GM19238 (cell line): ENCODE measurements at regions not wholly inside any gene's neighbourhood (a gene's known extent, or its start where the extent isn't known, plus 50 kb on each side); places are given as distances from the start of the nearest gene placed in this dataset.

Experiments used
- DNase-seq: peaks from one replicate; pipeline ENCODE4 v3.0.0; 2011; ENCODE audit warnings: low spot score; ENCODE audit not compliant: insufficient read length

DNA sequence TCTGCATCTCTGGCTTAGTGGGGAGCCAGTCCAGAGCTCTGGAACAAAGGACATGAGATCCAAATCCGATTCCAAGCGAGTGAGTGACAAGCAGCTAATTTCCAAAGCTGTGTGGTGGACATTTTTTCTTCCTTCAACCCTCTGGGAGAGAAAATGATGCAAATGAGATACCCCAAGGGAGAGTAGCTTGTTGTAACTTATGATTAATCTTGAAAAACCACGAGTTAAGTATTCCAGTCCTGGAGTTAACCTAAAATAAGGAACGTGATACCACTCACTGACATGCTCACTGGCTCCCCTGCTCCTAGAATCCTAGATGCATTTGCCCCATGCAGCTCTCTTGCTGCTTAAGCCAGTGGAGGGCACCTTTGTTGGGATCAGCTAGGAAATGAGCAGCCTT, 116.0 kb upstream of the HABP2 start:
- DNase-seq = no peak

DNA sequence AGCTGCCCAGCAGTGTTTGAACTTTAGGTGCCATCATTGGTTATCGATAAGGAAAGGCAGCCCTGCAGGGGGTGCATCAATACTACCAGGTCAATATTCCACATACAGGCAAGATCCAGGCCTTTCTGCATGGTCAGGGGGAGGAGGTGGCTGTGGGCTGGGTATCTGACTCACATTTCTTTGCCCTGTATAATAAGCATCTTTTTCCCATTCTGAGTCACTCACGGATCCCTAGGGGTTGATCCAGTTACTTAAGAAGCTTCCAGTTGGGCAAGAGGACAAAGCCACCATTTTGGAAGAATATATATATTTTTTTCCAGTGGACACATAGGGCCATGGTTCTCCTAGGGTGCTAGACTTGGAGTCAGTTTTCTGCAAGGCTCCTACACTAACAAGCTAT, 114.2 kb upstream of the HABP2 start:
- DNase-seq = no peak

DNA sequence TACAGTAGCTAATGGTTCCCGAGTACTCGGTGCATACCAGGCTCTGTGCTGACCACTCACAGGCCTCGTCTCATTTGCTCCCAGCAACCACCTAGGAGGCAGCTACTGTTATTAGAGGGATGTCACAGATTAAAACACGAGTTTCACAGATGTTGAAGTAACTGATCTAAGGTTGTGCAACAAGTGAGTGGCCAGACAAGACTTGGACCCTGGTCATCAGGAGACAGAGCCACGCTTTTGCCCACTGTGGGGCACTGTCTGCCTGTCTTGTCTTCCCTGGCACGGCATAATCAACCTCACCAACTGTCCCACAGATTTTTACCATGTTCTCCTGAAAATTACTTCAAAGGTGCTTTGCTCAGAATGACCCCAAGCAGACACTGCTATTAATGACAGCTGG, 111.6 kb upstream of the HABP2 start:
- DNase-seq = no peak

DNA sequence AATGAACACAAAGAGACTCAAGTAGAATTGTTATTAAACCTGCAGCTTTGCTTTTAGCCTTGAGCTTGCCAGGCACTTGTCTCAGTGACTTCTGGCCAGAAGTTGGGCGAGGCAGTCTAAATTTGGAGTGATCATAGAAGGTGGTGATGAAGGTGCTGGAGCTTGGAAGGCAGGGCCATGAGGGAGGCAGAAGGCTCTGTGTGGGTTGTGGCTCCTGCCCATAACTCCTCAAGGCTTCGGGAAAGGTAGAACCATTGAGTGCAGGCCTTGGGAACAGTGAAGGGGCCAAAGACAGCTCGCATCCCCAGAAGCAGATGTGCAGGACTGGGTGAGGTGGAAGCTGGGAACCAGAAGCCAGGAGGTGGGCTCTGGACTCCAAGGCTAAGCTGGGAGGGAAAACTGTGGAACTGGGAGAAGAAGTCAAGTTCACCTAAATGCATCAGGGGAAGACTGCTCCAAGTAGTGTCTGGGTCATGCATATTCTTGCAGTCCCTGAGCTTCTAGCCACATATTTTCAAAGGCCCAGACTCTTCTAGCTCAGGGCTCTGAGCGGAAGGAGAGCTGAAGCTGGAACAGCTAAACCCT, 111.1 kb upstream of the HABP2 start:
- no peak for DNase-seq

DNA sequence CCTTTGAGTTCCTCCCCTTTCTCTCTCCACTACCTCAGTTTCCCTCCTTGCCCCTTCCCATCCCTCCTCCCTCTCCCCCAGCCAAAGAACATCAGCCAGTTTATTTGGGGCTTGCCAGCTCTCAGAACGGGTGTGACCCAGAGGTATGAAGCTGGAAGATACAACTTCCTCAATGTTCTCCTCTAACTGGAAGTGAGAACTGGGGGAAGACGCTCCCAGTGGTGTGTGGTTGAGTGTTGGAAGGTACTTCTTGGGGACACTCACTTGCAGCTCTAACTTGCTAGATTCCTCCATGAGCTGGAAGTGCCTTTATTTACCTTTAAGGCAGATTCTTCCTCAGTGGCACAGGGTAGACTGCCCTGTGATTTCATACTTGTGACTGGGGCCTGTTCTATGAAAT, 110.5 kb upstream of the HABP2 start:
- DNase-seq = no peak

DNA sequence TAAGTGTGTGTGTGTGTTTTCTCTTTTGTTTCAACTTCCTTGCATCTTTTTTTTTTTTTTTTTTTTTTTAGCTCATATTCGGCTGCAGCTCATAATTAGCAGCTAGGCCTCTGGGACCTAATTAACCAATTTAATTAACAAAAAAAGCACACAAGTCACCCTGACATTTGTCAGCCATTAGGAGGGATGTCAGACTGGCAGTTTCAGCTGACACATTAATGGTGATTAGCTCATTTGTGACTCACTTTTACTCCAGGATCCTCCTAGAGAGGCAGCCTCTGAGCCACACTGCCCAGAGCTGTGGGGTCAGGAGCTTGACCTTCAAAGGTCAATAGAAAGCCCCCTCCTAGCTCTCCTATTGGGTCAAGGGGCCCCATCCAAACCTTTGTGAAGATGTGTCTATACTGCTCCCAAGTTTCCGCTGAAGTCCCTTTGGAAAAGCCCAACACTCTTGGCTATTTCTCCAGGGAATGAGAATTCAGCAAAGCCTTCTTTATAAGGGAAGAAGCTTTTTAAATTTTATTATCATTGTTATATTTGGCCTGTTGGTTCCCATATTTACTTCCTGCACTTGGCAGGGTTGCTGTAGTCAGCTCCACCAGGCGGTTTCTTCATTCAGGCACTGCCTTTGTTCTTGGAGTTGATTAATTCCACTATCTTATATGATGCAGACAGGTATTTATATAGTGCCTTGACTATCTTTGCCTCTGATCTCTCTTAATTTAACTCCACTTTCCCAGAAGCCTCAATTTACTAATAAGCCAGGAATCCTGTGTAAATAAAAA, 109.5 kb upstream of the HABP2 start:
- no peak for DNase-seq

DNA sequence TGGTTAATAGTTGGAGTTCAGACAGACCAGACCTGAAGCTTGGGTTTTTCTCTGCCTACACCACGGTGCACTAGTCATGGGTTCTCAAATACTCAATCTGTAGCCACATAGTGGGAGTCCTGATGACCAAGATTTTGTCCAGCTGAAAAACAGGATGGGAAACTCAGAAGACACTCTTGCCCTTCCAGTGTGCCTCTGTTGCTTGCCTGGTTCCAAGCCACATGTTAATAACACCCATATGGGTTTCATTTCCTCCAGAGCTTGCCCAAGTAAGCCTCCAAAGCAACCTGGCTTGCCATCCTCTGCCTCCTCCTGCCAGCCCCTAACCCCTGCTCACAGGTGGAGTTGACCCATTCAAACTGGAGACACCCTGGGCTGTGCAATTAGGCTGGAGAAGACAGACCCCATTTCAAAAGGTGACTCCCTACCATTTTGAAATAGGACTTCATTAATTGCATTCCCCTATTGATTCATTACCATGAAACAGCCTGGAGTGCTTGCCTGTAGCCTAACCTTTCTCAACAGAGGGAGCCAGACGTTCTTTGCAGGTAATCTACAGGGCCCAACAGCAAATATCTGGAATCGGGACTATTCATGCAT, 108.0 kb upstream of the HABP2 start:
- no peak for DNase-seq

DNA sequence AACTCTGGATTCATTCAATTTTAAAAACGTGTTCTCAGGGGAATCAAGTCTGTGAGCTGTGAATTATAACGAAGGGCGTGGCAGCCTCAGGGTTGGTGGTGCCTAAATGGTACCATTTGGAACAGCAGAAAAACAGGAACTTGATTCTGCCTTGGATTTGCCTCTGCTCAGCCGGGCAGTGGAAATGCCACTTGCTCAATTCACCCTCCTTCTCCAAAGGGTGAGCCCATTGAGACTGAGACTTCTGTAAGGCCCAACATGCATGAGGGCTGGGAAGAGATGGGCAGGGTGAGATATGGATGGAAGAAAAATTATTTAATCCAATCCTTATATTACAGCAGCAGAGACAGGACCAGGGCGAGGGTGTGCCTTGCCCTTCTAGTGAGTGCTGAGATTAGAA, 107.1 kb upstream of the HABP2 start:
- DNase-seq = no peak

DNA sequence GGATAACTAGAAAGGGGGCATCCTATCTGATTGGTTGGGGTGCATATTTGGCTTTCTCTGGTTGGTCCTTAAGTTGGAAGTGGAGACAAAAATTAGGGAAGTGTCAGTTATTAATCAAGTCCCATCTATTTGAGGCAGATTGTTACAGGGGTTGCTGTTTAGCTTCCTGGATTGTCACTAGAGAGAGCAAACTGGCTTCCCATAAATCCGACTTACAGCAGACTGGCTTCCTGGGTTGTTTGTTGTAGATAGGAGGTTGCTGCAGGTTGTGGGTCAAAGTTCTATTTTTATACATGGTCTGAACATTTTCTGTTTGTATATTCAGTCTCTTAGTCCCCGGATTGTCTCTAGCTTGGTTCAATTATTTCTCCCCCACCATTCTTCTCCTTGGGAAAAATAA, 106.1 kb upstream of the HABP2 start:
- DNase-seq = no peak

DNA sequence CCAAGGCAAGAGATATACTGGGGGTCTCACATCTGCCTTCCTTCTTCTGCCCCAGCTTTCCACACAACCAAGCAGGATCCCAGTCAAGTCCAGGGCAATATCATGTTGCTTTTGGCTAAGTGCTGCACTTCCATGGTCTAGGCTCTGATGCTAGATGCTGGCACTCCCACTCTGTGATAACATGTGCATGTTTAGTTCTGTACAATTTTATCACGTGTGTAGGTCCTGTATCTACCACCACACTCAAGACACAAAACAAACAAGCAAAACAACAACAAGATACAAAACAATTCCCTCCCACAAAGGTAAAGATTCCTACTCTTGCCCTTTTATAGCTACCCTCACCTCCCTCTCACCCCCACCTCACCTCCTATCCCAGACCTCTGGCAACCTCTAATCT, 105.6 kb upstream of the HABP2 start:
- DNase-seq = no peak

DNA sequence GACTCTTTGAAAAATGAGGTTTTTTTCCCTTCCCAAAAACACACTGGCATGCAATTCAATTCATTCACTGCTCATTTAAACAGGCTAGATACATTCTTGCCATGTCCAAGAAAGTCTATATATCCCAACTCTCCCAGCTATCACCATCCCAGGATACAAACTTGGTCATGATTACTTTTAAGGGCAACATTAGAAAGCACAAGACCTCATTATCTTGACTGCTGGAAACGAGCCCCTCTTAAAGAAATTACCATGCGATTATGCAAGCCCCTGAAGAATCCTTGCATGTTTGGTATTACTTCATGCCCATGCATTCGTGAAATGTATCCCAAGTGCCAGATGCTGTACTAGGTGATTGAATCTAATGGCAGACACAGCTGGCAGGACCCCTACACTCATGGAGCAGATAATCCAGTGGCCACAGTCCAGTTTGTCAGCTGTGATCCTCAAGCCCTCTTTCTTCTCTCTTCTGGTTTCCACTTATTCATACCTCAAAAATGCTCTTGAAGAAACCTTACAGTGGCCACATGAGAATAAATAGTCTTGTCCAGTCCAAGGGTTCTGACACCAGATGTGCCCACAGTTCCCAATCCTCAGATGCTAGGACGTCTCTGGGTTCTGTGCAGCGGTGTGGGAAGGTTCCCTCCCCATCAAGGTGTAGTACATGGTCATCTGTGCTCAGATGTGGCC, 103.7 kb upstream of the HABP2 start:
- no peak for DNase-seq

DNA sequence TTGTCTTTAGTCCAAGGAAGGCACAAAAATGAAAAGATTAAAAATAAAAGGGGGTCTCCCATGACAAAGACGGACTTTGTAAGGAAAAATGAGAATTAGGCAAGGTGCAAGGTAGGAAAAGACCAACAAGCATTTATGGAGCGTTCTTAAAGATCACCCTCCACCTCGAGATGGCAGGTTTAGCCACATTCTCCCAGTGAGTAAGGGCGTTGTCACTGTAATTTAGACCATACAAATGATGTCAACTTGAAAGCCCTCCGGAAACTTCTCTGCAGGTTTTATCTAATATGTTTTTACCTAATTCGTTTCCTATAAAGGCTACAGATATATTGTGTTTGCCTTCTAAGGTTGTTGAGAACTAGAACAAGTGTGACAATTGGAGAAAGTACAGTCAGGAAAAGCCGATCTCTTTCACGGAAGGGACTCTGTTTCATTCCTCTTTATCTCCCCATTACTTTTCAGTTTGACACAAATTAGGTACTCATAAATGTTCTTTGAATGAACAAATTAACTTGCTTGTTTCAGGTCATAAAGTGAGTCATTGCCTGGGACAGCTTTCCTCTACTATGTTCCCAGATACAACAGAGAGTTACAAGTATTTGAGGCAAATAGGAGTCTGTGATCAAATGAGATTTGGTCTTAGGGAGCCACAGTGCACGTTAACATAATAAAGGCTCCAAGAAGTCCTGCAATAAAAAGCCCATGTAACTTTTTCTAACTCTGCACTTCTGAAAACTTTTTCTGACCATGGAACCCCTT, 102.6 kb upstream of the HABP2 start:
- DNase-seq = no peak

DNA sequence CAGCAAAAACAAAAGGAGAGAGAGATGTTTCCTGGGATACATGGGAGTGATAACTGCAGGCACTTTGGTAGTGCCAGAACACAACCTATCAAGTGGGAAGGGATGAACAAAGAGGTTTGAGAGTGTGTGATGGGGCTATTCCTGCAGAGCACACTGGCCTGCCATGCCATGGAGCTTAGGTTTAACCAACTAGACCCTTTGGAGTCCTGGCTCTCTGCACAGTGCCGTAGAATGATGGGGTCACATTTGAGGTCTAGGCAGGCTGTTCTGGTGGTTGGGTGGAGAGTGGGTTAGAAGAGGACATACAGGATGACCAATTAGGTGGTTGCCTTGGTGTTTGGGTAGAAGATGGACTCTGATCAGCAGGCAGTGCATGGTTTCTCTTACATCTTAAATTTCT, 101.9 kb upstream of the HABP2 start:
- no peak for DNase-seq

DNA sequence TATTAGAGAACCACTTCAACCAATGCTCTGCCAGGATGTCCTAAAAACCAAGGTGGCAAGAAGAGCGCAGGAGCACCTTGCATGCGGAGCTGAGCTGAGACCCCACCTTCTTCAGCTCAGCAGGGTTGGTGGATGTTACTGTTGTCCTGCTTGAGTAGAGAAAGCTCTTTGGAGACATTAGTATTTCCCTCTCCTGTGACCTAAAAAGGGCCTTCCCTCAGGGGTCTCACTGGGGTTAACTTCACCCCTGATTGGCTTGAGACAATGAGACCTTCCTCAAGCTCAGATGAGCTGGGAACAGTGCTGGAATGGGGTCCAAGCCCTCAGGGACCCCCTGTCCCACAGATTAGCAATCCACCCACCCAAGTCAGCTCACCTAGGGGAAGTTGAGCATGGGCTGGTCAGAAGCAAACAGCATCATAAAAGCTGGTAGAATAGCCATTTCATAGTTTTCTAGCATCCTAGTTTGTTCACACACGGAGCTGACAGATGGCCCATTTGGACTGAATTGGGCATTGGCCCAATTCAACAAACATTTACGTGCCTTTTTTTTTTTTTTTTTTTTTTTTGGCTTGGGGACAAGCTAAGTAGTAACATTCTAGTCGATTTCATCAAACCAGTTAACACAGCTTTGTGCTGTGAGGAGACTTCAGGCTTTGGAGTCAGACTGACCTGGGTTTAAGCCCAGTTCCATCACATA, 100.6 kb upstream of the HABP2 start:
- DNase-seq = no peak

DNA sequence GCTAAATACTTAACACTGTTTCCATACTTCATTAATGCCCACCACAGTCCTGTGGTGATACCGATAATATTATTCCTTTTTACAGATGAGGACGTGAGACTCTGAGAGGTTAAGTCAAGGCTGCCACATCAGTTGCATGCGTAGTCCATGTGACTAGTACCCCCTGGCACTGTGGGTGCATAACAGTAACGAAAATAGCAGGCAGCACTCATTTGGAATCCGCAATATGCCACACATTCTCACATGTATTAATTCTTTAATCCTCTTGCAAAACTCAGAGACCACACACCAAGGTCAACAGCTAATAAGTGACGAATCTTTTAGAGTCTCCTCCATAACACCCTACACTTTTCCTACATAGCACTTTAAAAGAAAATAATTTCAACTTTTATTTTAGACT, 99.5 kb upstream of the HABP2 start:
- no peak for DNase-seq

DNA sequence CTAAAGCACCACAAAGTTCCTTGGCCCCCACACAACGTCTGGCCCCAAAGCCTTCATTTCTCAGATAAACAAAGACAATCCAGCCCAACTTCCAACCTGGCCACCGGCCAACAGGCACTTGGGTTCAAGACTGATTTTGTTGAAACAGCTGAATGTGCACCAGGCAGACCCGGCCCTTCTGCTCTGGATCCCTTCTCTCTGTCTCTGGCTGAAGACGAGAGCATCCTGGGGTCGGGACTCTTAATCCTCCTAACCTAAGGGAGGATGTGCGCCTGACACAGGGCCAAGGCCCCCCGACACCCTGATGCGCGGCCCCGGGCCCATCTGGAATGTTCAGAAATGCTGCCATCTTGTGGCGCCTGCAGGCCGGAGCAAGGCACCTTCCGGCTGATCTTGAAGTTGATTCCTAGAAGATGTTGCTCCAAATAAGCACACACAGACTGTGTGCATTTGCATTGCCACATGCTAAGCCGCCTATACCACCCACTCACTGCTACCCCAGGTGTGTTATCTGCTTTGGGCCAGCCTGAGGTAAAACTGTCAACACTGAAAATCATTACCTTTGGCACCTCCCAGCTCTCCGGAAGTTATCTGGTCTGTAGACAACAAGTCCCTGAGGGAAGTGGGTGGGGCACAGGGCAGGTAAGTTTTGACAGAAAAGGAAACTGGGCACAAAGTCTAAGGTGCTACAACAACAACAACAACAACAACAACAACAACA, 98.4 kb upstream of the HABP2 start:
- DNase-seq = no peak

DNA sequence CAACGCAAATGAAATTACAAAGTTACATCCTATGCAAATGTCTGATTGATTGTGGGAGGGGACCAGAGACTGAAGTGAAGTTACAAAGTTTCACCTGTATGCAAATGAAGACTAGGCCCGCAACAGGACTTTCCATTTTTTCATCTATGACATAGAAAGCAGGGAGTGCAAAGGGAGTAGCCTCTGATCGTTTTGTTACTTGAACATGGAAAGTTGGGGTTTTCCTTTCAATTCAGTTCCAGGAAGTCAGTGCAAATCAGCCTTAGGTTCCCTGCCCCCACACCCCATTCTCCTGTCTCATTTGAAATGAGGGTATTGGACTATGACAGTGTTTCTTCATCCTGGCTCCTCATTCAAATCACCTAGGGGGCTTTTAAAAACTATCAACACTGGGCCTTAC, 96.9 kb upstream of the HABP2 start:
- no peak for DNase-seq

DNA sequence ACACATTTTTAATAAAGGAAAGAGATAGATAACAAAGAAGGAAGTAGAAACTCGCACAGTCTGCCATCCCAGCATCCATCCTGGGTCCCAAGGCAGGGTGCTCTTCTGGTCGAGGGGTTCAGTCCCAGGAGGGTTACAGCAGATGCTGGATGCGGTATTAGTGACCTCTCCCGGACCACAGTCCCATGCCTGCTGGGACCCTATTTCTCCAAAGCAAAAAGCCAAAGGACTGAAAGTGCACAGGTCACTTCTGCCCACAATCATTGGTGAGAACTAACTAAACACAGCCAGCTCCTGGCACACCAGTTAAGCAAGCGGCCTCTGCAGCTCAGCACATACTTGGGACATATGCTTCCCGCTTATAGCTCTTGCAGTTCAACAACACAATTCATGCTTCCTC, 96.1 kb upstream of the HABP2 start:
- DNase-seq = no peak

DNA sequence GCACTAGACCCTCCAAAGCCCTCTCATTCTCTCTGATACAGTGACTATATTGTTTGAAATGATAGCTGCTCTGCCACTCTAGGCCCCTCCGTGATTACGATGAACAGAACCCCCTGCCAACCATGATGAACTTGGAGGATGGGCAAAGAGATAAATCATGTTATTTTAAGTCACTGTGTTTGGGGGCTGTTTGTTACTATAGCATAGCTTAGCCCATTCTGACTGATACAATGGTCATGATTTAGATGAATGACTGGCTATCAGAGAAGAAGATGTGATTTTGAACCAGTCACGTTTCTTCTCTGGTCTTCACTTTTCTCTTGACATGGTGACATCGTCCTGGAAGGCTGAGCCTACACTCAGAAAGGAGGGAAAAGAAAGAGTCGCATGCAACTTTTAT, 95.4 kb upstream of the HABP2 start:
- DNase-seq = no peak

DNA sequence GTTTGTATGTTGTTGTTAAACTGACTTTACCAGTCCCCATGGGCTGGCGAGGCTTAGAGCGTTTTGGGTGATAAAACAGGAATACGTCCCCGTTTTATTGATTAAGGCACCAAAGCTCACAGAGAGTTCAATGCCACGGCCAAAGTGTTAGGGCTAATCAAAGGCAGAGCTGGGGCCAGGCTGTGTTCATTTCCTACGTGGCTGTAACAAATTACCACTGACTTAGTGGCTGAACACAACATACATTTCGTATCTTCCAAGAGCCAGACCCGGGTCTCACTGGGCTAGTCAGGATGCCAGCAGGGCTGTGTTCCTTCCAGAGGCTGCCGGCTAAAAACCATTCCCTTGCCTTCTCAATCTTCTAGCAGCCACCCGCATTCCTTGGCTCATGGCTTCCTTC, 94.4 kb upstream of the HABP2 start:
- no peak for DNase-seq

DNA sequence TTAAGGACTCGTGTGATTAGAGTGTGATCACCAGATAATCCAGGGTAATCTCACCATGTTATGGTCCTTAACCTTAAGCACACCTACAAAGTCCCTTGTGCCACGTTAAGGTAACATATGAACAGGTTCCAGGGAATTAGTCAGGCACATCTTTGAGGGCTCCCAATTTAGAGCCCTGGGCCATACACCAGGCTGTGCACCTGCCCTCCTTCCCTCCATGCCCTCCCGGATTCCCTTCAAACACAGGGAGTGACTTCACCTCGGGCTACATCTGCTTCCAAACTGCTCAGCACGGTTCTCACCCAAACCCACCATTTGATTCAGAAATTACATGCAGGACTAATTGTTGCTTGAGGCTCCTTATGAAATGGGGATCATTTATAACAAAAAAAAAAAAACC, 93.9 kb upstream of the HABP2 start:
- DNase-seq = no peak
